MG63 (cell line): ENCODE measurements at regions not wholly inside any gene's neighbourhood (a gene's known extent, or its start where the extent isn't known, plus 50 kb on each side); places are given as distances from the start of the nearest gene placed in this dataset.

Experiments
- DNase-seq: peaks from one replicate; pipeline ENCODE4 v3.0.0-alpha.2; 2020
- H3K27me3 ChIP-seq: fragments of 250-450 bp; sonication (Bioruptor Pico); 2 replicates; pipeline ENCODE4 v1.5.1; 2020; ENCODE audit warnings: mild to moderate bottlenecking, moderate library complexity
- H3K36me3 ChIP-seq: fragments of 250-450 bp; sonication (Bioruptor Pico); 2 replicates; pipeline ENCODE4 v1.5.1; 2020; ENCODE audit warnings: mild to moderate bottlenecking, moderate library complexity
- H3K4me3 ChIP-seq: fragments of 250-450 bp; sonication (Bioruptor Pico); 2 replicates; pipeline ENCODE4 v1.5.1; 2020; ENCODE audit warnings: mild to moderate bottlenecking, moderate library complexity
- H3K9me3 ChIP-seq: fragments of 250-450 bp; sonication (Bioruptor Pico); 2 replicates; pipeline ENCODE4 v1.5.1; 2020; ENCODE audit warnings: mild to moderate bottlenecking, moderate library complexity

GRCh38 chr4:100130964-100131363 lies 59.3 kb downstream of the DDIT4L start:
- Histone ChIP-seq H3K9me3 (no peaks in the 10 kb centered on the region), H3K4me3 (no peak overlapping the region)
- no peak for DNase-seq

DNA sequence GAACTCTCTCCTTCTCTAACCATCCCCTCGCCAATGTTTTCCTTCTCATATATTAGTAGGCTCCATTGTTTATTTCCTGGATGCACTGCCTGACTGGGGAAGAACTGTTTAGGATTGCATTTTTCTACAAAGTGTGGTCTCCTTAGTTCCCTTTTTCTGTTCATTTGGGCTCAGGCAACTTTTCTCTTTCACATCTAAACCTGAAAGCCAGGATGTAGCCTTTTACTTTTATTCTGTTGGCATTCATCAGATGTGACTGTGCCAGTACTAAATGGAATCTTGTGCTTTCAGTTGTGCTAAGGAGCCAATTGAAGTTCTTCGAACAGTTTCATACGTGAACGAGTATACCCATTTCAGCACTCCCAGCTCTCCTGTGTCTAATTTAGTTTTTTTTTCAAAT lies 59.8 kb downstream of the DDIT4L start:
- no peak for DNase-seq
- H3K36me3 ChIP-seq = no peaks in the 10 kb centered on the region
- H3K27me3 ChIP-seq = no peaks in the 10 kb centered on the region
- no peaks in the 10 kb centered on the region for H3K9me3 ChIP-seq
- H3K4me3 ChIP-seq = no peak overlapping the region

More at GRCh38 chr4:100130964-100131363, 59.3 kb downstream of the DDIT4L start:
- Histone ChIP-seq H3K36me3 (no peaks in the 10 kb centered on the region), H3K27me3 (no peaks in the 10 kb centered on the region)

DNA sequence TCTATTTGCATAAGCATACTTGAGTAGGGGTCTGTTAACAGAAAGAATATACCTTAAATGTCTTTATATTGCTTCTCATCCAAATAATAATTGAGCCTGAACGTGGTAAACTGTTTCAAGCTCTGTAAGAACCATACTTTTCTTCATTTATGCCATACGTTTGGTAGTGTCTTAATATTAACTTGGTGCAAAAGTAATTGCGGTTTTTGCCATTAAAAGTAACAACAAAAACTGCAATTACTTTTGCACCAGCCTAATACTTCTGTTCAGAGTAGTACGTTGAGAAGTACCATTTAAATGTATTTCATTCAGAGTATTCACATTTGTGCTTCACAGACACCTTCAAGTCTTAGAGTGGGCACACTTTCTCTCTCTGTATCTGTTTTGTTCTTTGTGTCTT lies 60.5 kb downstream of the DDIT4L start:
- DNase-seq = no peak
- no peaks in the 10 kb centered on the region for H3K9me3 ChIP-seq
- no peaks in the 10 kb centered on the region for H3K27me3 ChIP-seq
- H3K36me3 ChIP-seq = no peaks in the 10 kb centered on the region
- no peak overlapping the region for H3K4me3 ChIP-seq

DNA sequence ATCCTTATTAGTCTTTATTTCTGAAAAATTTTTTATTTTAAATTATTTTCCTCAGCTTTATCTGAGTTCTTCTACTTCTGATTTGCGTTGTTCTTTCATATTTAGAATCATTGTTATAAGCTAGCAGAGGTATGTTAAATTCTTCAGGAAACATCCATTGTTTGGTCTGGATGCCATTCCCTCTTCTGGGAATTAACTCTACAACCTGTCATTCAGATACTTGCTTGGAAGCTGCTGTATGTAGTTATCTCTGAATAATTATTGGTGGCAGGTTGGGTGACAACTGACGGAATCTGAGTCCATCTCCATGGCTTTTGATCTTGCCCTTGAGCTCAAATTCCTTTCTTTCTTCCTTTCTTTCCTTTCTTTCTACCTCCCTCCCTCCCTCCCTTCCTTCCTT lies 61.9 kb downstream of the DDIT4L start:
- no peak for DNase-seq
- Histone ChIP-seq H3K4me3 (no peak overlapping the region), H3K36me3 (no peaks in the 10 kb centered on the region), H3K27me3 (no peaks in the 10 kb centered on the region), H3K9me3 (no peaks in the 10 kb centered on the region)

DNA sequence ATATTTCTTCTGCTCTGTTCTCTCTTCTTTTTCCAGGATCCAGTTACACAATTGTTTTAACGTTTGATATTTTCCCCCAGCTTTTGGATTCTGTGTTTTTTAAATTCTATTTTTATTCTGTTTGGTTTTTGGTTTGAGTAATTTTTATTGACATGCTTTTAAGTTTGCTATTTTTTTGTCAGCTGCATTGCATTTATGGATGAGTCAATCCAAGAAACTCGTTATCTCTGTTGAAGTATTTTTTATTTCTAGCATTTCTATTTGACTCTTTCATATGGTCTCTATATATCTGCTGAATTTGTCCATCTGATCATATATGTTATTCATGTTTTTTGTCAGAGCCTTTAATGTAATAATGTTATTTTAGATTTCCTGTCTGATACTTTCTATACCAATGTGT lies 65.6 kb downstream of the DDIT4L start:
- Histone ChIP-seq H3K9me3 (no peaks in the 10 kb centered on the region), H3K27me3 (no peaks in the 10 kb centered on the region), H3K36me3 (no peaks in the 10 kb centered on the region), H3K4me3 (no peak overlapping the region)
- DNase-seq = no peak

GRCh38 chr4:100118181-100118580 lies 72.1 kb downstream of the DDIT4L start:
- Histone ChIP-seq H3K27me3 (no peaks in the 10 kb centered on the region), H3K4me3 (no peak overlapping the region), H3K9me3 (no peaks in the 10 kb centered on the region), H3K36me3 (no peaks in the 10 kb centered on the region)
- no peak for DNase-seq

DNA sequence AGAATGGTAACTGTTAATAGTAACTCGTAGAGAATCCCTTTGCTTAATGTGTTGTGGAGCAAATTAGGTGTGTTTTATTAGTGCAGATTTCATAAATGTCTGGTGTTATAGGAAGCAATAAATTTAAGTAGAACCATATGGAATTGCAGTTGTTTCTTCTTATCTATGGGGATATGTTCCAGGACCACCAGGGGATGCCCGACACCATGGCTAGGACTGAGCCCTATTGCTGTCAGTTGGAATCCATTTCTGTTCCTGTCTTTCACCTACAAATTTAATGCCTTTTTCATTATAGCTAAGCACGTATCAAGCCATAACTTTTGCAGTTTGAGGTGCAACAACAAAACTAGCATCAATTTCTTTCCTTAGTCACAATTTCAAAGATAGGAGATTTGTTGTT lies 72.5 kb downstream of the DDIT4L start:
- Histone ChIP-seq H3K36me3 (no peaks in the 10 kb centered on the region), H3K27me3 (no peaks in the 10 kb centered on the region), H3K9me3 (no peaks in the 10 kb centered on the region), H3K4me3 (no peak overlapping the region)
- no peak for DNase-seq

- DNase-seq = no peak
- H3K9me3 ChIP-seq = no peaks in the 10 kb centered on the region
- no peak overlapping the region for H3K4me3 ChIP-seq
- H3K36me3 ChIP-seq = no peaks in the 10 kb centered on the region
- no peaks in the 10 kb centered on the region for H3K27me3 ChIP-seq
Measured at GRCh38 chr4:100114909-100115308, 75.4 kb downstream of the DDIT4L start.

DNA sequence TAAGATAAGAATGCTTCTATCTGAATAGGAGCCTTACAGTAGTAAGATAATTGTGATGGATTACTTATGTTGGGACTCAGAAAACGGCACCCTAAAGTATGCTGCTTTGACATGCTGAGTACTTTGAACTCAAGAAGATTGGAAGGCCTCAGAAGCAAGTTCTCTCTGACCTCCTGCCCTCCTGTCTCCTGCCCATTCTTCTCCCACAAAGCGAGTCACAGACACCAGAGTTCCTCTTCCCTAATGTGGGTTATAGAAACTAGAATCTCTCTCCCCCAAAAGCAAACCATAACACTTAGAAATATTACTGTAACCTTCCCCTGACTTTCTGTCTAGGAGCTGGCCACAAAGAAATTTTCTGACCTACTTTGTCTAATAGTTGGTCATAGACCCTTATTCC lies 76.5 kb downstream of the DDIT4L start:
- no peaks in the 10 kb centered on the region for H3K9me3 ChIP-seq
- no peak overlapping the region for H3K4me3 ChIP-seq
- no peak for DNase-seq
- H3K36me3 ChIP-seq = no peaks in the 10 kb centered on the region
- no peaks in the 10 kb centered on the region for H3K27me3 ChIP-seq

DNA sequence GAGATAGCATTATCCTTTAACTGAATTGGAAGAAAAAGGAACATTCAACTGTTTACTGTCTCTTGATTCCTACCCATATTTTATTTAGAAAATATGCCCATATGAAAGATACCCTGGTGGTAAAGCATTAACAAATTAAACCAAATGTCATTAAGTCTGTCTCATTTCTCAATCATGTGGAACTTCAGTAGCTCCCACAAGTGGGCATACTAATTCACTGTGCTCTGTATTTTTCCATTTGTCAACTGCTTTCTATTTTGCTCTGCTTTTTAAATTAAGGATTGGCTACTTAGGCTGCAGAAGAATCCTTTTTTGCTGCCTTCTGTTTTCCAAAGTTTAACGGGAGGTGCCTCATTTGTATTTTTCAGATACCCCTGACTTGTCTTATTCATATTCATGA lies 77.2 kb downstream of the DDIT4L start:
- Histone ChIP-seq H3K9me3 (no peaks in the 10 kb centered on the region), H3K36me3 (no peaks in the 10 kb centered on the region), H3K4me3 (no peak overlapping the region), H3K27me3 (no peaks in the 10 kb centered on the region)
- DNase-seq = no peak

DNA sequence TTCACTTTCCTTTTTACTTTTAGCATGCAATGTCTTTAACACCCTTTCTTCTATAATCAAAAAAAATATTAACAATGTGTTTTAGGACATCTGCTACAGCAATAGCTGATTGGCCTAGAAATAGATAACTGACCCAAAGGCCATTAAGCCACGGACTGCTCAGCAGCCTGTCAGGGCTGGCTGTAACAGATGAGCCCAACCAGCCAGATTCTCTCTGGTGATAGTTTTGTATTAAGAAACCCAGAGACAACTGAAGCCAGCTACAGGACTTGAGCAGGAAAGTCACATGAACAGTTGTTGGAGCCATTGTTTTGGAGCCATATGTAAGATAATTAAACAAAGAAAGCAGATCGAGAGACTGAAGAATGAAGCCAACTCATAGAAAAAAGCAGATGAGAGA lies 80.3 kb downstream of the DDIT4L start:
- H3K27me3 ChIP-seq = no peaks in the 10 kb centered on the region
- H3K4me3 ChIP-seq = no peak overlapping the region
- no peak for DNase-seq
- no peaks in the 10 kb centered on the region for H3K36me3 ChIP-seq
- H3K9me3 ChIP-seq = no peaks in the 10 kb centered on the region

- Histone ChIP-seq H3K4me3 (no peak overlapping the region), H3K9me3 (no peaks in the 10 kb centered on the region)
- DNase-seq = no peak
Measured at GRCh38 chr4:100108869-100109268, 81.4 kb downstream of the DDIT4L start.

GRCh38 chr4:100106982-100107381 lies 83.3 kb downstream of the DDIT4L start:
- H3K27me3 ChIP-seq = no peaks in the 10 kb centered on the region
- H3K36me3 ChIP-seq = no peaks in the 10 kb centered on the region
- DNase-seq = no peak
- H3K9me3 ChIP-seq = no peaks in the 10 kb centered on the region
- no peak overlapping the region for H3K4me3 ChIP-seq

More at GRCh38 chr4:100108869-100109268, 81.4 kb downstream of the DDIT4L start:
- Histone ChIP-seq H3K27me3 (no peaks in the 10 kb centered on the region), H3K36me3 (no peaks in the 10 kb centered on the region)

- Histone ChIP-seq H3K27me3 (no peaks in the 10 kb centered on the region), H3K9me3 (no peaks in the 10 kb centered on the region), H3K36me3 (no peaks in the 10 kb centered on the region), H3K4me3 (no peak overlapping the region)
- DNase-seq = no peak
Measured at GRCh38 chr4:100103671-100104070, 86.6 kb downstream of the DDIT4L start.

DNA sequence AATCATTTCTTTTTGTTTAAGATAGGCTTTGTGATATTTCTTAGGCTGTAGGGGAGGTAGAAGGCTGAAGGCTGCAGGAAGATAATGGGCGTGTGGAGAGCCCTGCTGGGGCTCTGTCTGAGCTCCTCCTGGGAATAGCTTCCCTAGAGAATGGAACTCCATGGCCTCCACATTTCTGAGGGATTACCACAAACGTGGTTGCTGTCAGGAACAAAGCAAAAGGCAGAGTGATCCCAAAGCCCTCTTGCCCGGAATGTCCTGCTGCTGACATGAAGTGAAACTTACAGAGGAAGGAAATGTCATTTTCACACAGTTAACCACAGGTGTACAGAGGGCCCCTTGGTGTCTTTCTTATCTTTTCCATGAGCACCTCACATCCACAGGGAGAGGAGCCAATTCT lies 89.3 kb downstream of the DDIT4L start:
- no peak overlapping the region for H3K4me3 ChIP-seq
- H3K27me3 ChIP-seq = no peaks in the 10 kb centered on the region
- H3K36me3 ChIP-seq = no peaks in the 10 kb centered on the region
- no peak for DNase-seq
- no peaks in the 10 kb centered on the region for H3K9me3 ChIP-seq

GRCh38 chr4:100099746-100100145 lies 90.5 kb downstream of the DDIT4L start:
- no peak for DNase-seq
- Histone ChIP-seq H3K4me3 (no peak overlapping the region), H3K36me3 (no peaks in the 10 kb centered on the region), H3K27me3 (no peaks in the 10 kb centered on the region), H3K9me3 (no peaks in the 10 kb centered on the region)

DNA sequence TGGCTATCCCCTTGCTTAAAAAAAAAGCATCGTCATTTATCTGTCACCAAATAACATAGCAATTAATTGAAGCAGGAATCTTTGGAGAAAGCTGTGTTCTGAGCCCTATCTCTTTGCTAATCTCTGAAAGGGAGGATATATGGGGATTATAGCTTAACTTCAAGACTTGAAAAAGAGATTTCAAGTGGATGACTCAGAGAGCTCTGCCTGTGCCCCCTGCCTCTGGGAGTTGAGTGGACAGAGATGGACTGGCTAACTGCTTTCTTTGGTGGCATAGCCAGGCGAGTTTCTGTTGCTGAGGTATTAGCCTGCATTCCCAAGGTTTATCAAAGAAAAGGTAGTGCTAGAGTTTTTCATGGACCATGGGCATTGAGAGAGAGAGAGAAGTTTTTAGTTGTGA lies 91.6 kb downstream of the DDIT4L start:
- Histone ChIP-seq H3K27me3 (no peaks in the 10 kb centered on the region), H3K36me3 (no peaks in the 10 kb centered on the region), H3K9me3 (no peaks in the 10 kb centered on the region), H3K4me3 (no peak overlapping the region)
- DNase-seq = no peak

- Histone ChIP-seq H3K9me3 (no peaks in the 10 kb centered on the region), H3K4me3 (no peak overlapping the region), H3K27me3 (no peaks in the 10 kb centered on the region), H3K36me3 (no peaks in the 10 kb centered on the region)
- DNase-seq = no peak
Measured at GRCh38 chr4:100098011-100098545, 92.2 kb downstream of the DDIT4L start.
